Subcutaneous abdominal adipose tissue (tissue), 5 donors: ENCODE measurements at regions not wholly inside any gene's neighbourhood (a gene's known extent, or its start where the extent isn't known, plus 50 kb on each side); places are given as distances from the start of the nearest gene placed in this dataset.
"Not testable (repeated sequence)": the region's sequence is repeated elsewhere in the genome, so short reads cannot be mapped to it uniquely, and the experiment has no call there.

Experiments
- H3K27ac ChIP-seq: one replicate; pipeline ENCODE4 v1.7.0; 2013; ENCODE audit warnings: low read depth, mild to moderate bottlenecking, inconsistent platforms, low read length, moderate library complexity
- H3K27me3 ChIP-seq, 5 donors: one replicate each; pipeline ENCODE4 v1.7.0; 2013; ENCODE audit warnings: low read length in 5 of 5, inconsistent platforms in 1 of 5; ENCODE audit not compliant: control insufficient read depth in 5 of 5, insufficient read depth in 4 of 5
- H3K36me3 ChIP-seq, 5 donors: one replicate each; pipeline ENCODE4 v1.7.0; 2013; ENCODE audit warnings: low read length in 5 of 5; ENCODE audit not compliant: control insufficient read depth in 5 of 5, insufficient read depth in 5 of 5
- H3K4me1 ChIP-seq, 5 donors: one replicate each; pipeline ENCODE4 v1.7.0; 2013; ENCODE audit warnings: low read length in 5 of 5, mild to moderate bottlenecking in 3 of 5, moderate library complexity in 1 of 5; ENCODE audit not compliant: control insufficient read depth in 5 of 5, insufficient read depth in 5 of 5
- H3K4me3 ChIP-seq, 5 donors: one replicate each; pipeline ENCODE4 v1.7.0; 2013; ENCODE audit warnings: low read length in 5 of 5, low read depth in 1 of 5
- H3K9ac ChIP-seq, 5 donors: one replicate each; pipeline ENCODE4 v1.7.0; 2013; ENCODE audit warnings: low read length in 5 of 5, mild to moderate bottlenecking in 4 of 5, moderate library complexity in 3 of 5
- H3K9me3 ChIP-seq, 5 donors: one replicate each; pipeline ENCODE4 v1.7.0; 2013; ENCODE audit warnings: low read length in 5 of 5; ENCODE audit not compliant: control insufficient read depth in 5 of 5
- donor health status: healthy.
- donor health status: healthy.
- donor health status: healthy.
- donor health status: healthy.
- donor health status: healthy.

GRCh38 chr4:179692222-179692621 lies 2250.0 kb upstream of the AGA start:
- Histone ChIP-seq H3K27ac (no peak overlapping the region), H3K9me3 (no peaks in the 10 kb centered on the region), H3K4me1 (no peaks in the 10 kb centered on the region), H3K27me3 (no peaks in the 10 kb centered on the region), H3K4me3 (no peak overlapping the region), H3K36me3 (no peaks in the 10 kb centered on the region), H3K9ac (no peak overlapping the region)

- no peak overlapping the region for H3K4me3 ChIP-seq
- no peaks in the 10 kb centered on the region for H3K36me3 ChIP-seq
- no peak overlapping the region for H3K9ac ChIP-seq
- no peaks in the 10 kb centered on the region for H3K9me3 ChIP-seq
- H3K27ac ChIP-seq, result no peak overlapping the region
- no peaks in the 10 kb centered on the region for H3K27me3 ChIP-seq
- no peaks in the 10 kb centered on the region for H3K4me1 ChIP-seq
Measured at GRCh38 chr4:179695175-179695574, 2252.9 kb upstream of the AGA start.

- H3K9me3 ChIP-seq, result peaks cover 0 to 6% (median 0%) of the 10 kb centered on the region in 5 donors
- no peaks in the 10 kb centered on the region for H3K27me3 ChIP-seq
- no peak overlapping the region for H3K4me3 ChIP-seq
- no peaks in the 10 kb centered on the region for H3K4me1 ChIP-seq
- H3K9ac ChIP-seq, result no peak overlapping the region
- H3K36me3 ChIP-seq, result no peaks in the 10 kb centered on the region
- H3K27ac ChIP-seq, result no peak overlapping the region
Measured at GRCh38 chr4:179698321-179698720, 2256.1 kb upstream of the AGA start.

GRCh38 chr4:179709961-179710624 lies 2267.9 kb upstream of the AGA start:
- peaks cover 0 to 5% (median 0%) of the 10 kb centered on the region in 5 donors for H3K9me3 ChIP-seq
- no peak overlapping the region for H3K4me3 ChIP-seq
- H3K27ac ChIP-seq, result no peak overlapping the region
- no peaks in the 10 kb centered on the region for H3K27me3 ChIP-seq
- no peak overlapping the region for H3K9ac ChIP-seq
- no peaks in the 10 kb centered on the region for H3K4me1 ChIP-seq
- H3K36me3 ChIP-seq, result no peaks in the 10 kb centered on the region

- Histone ChIP-seq H3K27ac (no peak overlapping the region), H3K27me3 (no peaks in the 10 kb centered on the region), H3K4me3 (no peak overlapping the region), H3K9me3 (peaks cover 0 to 4% (median 0%) of the 10 kb centered on the region in 5 donors), H3K9ac (no peak overlapping the region), H3K4me1 (no peaks in the 10 kb centered on the region), H3K36me3 (no peaks in the 10 kb centered on the region)
Measured at GRCh38 chr4:179719766-179720450, 2277.7 kb upstream of the AGA start.

GRCh38 chr4:179726491-179726890 lies 2284.3 kb upstream of the AGA start:
- not testable (repeated sequence) for H3K36me3 ChIP-seq, H3K9ac ChIP-seq, H3K27ac ChIP-seq, H3K4me1 ChIP-seq, H3K27me3 ChIP-seq, H3K4me3 ChIP-seq, H3K9me3 ChIP-seq

GRCh38 chr4:179728305-179728704 lies 2286.1 kb upstream of the AGA start:
- H3K9me3 ChIP-seq, result peaks cover 0 to 2% (median 0%) of the 10 kb centered on the region in 5 donors
- no peaks in the 10 kb centered on the region for H3K27me3 ChIP-seq
- no peak overlapping the region for H3K4me3 ChIP-seq
- H3K27ac ChIP-seq, result no peak overlapping the region
- no peaks in the 10 kb centered on the region for H3K36me3 ChIP-seq
- no peak overlapping the region for H3K9ac ChIP-seq
- H3K4me1 ChIP-seq, result no peaks in the 10 kb centered on the region

- H3K4me3 ChIP-seq, H3K9me3 ChIP-seq, H3K36me3 ChIP-seq, H3K9ac ChIP-seq, H3K27me3 ChIP-seq, H3K4me1 ChIP-seq, H3K27ac ChIP-seq: not testable (repeated sequence)
Measured at GRCh38 chr4:179736820-179737219, 2294.6 kb upstream of the AGA start.

GRCh38 chr4:179738822-179739221 lies 2296.6 kb upstream of the AGA start:
- H3K9ac ChIP-seq, result no peak overlapping the region
- H3K4me1 ChIP-seq, result no peaks in the 10 kb centered on the region
- no peaks in the 10 kb centered on the region for H3K9me3 ChIP-seq
- H3K27ac ChIP-seq, result no peak overlapping the region
- H3K4me3 ChIP-seq, result no peak overlapping the region
- H3K36me3 ChIP-seq, result no peaks in the 10 kb centered on the region
- H3K27me3 ChIP-seq, result no peaks in the 10 kb centered on the region

- Histone ChIP-seq H3K27ac (no peak overlapping the region), H3K9me3 (no peaks in the 10 kb centered on the region), H3K4me1 (no peaks in the 10 kb centered on the region), H3K4me3 (no peak overlapping the region), H3K36me3 (no peaks in the 10 kb centered on the region), H3K9ac (no peak overlapping the region), H3K27me3 (no peaks in the 10 kb centered on the region)
Measured at GRCh38 chr4:179747218-179747910, 2305.1 kb upstream of the AGA start.
